Lower leg skin (tissue), 4 donors: ENCODE measurements at regions not wholly inside any gene's neighbourhood (a gene's known extent, or its start where the extent isn't known, plus 50 kb on each side); places are given as distances from the start of the nearest gene placed in this dataset.

ENCODE experiments used
- DNase-seq, 2 donors: peaks; one replicate each; pipeline ENCODE4 v3.0.0-alpha.2; 2019; ENCODE audit warnings: low spot score in 2 of 2
- H3K4me3 ChIP-seq: fragments of 200-600 bp; sonication (generic); 2 replicates; pipeline ENCODE4 v1.5.1; 2017; ENCODE audit warnings: mild to moderate bottlenecking, low read depth; ENCODE audit not compliant: poor library complexity, severe bottlenecking
- CTCF ChIP-seq, 3 donors: fragments of 450-650 bp; IDR thresholded peaks; one replicate each; pipeline ENCODE4 v1.5.1; 2016; ENCODE audit warnings: antibody characterized with exemption in 3 of 3, mild to moderate bottlenecking in 3 of 3, moderate library complexity in 2 of 3
- POLR2A ChIP-seq, 2 donors: fragments of 450-650 bp; IDR thresholded peaks; one replicate each; pipeline ENCODE4 v1.6.1; 2016 to 2017; ENCODE audit warnings: antibody characterized with exemption in 2 of 2, mild to moderate bottlenecking in 1 of 2, moderate library complexity in 1 of 2
- WGBS, 2 donors: methylation state at CpG; one replicate each; pipeline ENCODE4 v1.1.5; 2018; 5-methylcytosine and 5-hydroxymethylcytosine counted together
- intact Hi-C: fragments of 100-400 bp; cut with DNase I; formaldehyde crosslinking; loops from one replicate; pipeline ENCODE4 v1.15.0; 2023; ENCODE audit warnings: low total_unique reads

- no peak overlapping the region for H3K4me3 ChIP-seq
- no peak for DNase-seq
- intact Hi-C loops = no loop called here
- no peak for TF ChIP-seq POLR2A (IDR thresholded peaks at IDR 0.05)
- TF ChIP-seq CTCF (IDR thresholded peaks at IDR 0.05) = no peak
- 66 to 75% methylated on average over 2 of the region's 2 CpGs for WGBS, 2 donors
Observed at GRCh38 chr6:134684423-134684795, 265.5 kb downstream of the ALDH8A1 start.

- intact Hi-C loops = no loop called here
- no peak overlapping the region for H3K4me3 ChIP-seq
- DNase-seq = no peak
- TF ChIP-seq POLR2A (IDR thresholded peaks at IDR 0.05) (no peak), CTCF (IDR thresholded peaks at IDR 0.05) (no peak)
- WGBS, 2 donors = 64 to 79% methylated on average over 2 of the region's 2 CpGs
Observed at GRCh38 chr6:134683783-134684422, 266.0 kb downstream of the ALDH8A1 start.

- no peak for TF ChIP-seq POLR2A (IDR thresholded peaks at IDR 0.05)
- TF ChIP-seq CTCF (IDR thresholded peaks at IDR 0.05) = no peak
- 93 to 95% methylated on average over 1 of the region's 1 CpG for WGBS, 2 donors
Observed at GRCh38 chr6:134680433-134680832, 269.5 kb downstream of the ALDH8A1 start.

GRCh38 chr6:134680021-134680420 lies 269.9 kb downstream of the ALDH8A1 start:
- TF ChIP-seq CTCF (IDR thresholded peaks at IDR 0.05) = no peak
- TF ChIP-seq POLR2A (IDR thresholded peaks at IDR 0.05) = no peak
- no peak for DNase-seq
- intact Hi-C loops = no loop called here
- no peak overlapping the region for H3K4me3 ChIP-seq
- WGBS, 2 donors = 91 to 96% methylated on average over 3 of the region's 3 CpGs

More at GRCh38 chr6:134680433-134680832, 269.5 kb downstream of the ALDH8A1 start:
- H3K4me3 ChIP-seq = no peak overlapping the region
- no peak for DNase-seq
- intact Hi-C loops = no loop called here

- TF ChIP-seq POLR2A (IDR thresholded peaks at IDR 0.05) = no peak
- TF ChIP-seq CTCF (IDR thresholded peaks at IDR 0.05) = no peak
- no peak for DNase-seq
- H3K4me3 ChIP-seq = no peak overlapping the region
- intact Hi-C loops = no loop called here
- 69% methylated on average over 7 of the region's 7 CpGs for WGBS, 2 donors
Observed at GRCh38 chr6:134678436-134678889, 271.4 kb downstream of the ALDH8A1 start.
